IPS-NIHi7 (cell line): ENCODE measurements at regions not wholly inside any gene's neighbourhood (a gene's known extent, or its start where the extent isn't known, plus 50 kb on each side); places are given as distances from the start of the nearest gene placed in this dataset.
"Not testable (repeated sequence)": the region's sequence is repeated elsewhere in the genome, so short reads cannot be mapped to it uniquely, and the experiment has no call there.

Experiments used
- DNase-seq: peaks from one replicate; pipeline ENCODE4 v3.0.0; 2012; ENCODE audit warnings: mixed read lengths; ENCODE audit errors: extremely low spot score

DNA sequence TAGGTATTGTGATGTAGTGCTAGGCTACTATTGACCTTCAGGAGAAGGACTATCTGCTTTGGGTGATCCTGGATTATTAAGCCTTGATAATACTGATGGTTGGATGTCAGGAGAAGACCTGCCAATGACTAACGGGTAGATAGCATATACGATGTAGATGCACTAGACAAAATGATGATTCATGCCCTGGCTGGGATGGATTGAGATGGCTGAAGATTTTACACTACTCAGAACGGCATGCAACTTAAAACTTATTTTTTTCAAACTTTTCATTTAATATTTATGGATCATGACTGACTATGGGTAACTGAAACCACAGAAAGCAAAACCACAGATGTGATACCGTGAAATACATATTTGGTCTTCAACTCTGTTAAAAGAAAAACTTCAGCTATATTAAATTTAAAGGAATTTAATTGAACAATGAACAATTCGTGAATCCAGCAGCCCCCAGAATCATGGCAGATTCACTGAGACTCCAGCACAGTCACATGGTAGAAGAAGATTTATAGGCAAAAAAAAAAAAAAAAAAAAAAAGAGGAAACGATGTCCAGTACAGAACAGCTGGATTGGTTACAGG lies 124.6 kb upstream of the CDK13 start:
- DNase-seq, result no peak

DNA sequence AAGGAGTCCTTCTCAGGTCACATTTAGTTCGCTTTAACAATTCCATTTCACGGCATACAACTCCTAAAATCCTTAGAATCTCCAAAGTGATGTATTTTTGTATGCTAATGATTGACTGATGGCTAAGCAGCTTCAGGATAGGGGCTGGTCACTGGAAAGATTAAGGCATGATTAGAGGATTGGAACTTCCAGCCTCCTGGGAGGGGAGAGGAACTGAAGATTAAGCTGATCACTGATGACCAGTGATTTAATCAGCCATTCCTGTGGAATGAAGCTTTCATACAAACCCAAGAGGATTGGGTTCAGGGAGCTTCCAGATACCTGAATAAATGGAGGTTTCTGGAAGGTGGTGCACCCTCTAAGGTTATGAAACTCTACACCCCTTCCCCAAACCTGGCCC lies 123.9 kb upstream of the CDK13 start:
- DNase-seq, result no peak

DNA sequence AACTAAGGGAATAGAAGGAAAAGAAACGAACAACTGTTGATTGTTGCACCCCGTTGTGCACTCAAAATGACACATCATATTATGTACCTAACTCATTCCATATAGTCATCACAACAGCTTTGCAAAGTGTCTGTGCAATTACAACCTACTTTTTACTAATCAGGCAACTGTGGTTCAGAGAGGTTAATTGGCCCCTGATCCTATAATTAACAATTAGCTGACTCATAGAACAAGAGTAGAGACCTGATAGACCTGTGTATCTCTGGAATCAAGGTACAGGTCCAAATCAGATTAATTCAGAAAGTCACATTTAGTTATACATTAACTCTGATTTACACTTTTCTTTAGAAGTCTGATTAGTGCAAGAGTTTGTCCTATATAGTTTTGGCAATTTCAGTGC lies 122.5 kb upstream of the CDK13 start:
- DNase-seq, result no peak

DNA sequence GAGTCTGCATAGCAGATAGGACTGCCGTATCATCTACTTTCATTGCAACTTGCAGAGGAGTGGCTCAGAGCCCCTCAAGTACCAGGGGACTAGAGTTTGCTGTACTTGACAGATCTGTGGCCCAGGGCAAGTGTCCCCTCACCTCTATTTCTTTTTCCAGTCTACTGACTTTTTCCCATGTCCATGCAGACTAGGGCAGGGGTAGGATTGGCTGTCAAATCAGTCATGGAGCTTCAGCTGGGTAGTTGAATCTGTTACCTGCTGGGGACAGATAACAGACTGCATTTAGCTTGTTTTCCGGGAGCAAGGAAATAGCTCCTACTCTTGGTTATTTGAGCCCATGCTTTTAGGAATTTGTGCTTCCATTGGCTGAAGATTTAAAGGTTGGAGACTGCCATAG lies 121.0 kb upstream of the CDK13 start:
- DNase-seq, result no peak

DNA sequence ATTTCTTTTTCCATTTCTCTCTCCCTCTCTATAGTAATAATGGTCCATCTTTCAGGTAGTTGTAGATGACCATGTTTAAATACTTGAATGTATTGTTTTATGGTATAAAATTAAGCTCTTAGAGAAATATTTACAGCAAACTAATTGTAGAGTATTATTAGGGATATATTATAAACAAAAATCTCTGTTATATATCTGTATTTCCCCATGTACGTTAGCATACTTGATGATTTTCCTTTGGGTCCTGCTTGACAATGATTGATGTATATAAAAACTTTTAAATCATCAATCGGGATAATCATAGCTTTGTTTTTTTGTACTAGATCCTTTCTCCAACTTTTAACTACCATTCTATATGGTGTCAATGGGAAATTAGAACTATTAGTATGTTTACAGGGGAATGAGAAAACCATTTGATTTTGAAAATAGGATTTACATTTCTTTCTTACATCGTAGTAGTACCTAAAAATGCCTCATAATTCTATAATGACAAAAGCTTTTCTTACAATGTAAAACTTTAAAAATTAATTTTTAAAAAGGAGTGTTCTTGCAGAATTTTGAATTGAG lies 117.5 kb upstream of the CDK13 start:
- no peak for DNase-seq

DNA sequence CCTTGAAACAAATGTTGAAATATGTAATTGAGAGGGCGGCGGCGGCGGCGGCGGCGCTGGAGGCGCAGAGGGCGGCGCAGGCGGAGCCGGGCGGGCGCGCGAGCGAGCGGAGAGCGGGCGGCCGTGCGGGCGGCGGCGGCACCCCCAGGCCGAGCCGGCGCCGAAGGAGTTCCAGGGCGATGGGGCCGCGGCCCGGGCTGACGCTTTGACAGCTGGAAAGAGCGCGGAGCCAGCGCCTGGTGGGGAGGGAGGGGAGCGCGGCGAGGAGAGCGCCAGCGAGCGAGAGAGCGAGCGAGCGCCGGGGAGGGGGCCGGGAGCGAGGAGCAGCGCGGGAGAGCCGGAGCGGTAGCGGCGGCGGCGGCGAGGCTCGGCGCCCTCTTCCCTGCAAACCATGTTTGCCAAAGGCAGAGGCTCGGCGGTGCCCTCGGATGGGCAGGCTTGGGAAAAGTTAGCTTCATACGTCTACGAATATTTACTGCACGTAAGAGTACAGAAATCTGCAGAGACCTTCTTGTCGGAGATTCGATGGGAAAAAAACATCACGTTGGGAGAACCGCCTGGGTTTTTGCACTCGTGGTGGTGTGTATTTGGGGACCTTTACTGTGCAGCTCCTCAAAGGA lies 116.8 kb upstream of the CDK13 start:
- peak; percentile 68 for DNase-seq

DNA sequence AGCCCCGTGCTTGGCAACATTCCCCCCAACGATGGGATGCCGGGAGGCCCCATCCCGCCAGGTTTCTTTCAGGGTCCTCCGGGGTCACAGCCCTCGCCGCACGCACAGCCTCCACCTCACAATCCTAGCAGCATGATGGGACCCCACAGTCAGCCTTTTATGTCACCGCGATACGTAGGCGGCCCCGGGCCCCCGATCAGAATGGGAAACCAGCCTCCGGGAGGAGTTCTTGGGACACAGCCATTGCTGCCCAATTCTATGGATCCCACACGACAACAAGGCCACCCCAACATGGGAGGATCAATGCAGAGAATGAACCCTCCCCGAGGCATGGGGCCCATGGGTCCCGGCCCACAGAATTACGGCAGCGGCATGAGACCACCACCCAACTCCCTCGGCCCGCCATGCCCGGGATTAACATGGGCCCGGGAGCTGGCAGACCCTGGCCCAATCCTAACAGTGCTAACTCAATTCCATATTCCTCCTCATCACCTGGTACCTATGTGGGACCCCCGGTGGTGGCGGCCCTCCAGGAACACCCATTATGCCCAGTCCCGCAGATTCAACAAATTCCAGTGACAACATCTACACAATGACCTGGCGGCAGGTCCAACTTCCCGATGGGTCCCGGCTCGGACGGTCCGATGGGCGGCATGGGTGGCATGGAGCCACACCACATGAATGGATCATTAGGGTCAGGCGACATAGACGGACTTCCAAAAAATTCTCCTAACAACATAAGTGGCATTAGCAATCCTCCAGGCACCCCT lies 116.0 kb upstream of the CDK13 start:
- not testable (repeated sequence) for DNase-seq

DNA sequence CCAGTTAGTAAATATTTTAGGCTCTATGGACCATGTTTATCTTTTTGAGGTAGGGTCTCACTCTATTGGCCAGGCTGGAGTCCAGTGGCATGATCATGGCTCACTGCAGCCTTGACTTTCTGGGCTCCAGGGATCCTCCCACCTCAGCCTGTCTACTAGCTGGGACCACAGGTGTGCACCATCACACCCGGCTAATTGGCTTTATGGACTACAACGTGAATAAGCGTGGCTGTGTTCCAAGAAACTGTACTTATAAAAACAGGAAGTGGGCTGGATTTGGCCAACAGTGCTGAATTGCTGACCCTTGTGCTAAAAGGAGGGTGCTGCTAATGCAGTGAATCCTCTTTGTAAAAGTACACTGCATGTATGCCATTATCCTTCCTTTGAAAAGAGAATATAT lies 111.7 kb upstream of the CDK13 start:
- DNase-seq, result no peak

DNA sequence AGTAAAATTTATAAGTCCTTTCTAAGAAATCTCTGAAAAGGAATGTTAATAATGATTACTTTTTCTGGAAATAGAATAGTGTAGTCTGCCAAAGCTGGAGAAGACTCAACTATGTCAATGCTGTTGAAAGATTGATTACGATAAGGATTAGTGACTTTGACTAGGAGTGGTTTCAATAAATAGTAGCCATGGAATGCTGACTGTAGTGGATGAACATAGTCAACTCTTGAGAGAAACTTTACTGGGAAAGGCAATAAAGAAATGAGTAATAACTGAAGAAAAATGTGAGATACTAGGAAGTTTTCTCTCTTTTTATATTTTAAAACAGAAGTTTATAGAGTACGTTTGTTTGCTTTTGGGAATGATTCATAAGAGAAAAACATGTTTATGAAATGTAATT lies 105.0 kb upstream of the CDK13 start:
- no peak for DNase-seq

DNA sequence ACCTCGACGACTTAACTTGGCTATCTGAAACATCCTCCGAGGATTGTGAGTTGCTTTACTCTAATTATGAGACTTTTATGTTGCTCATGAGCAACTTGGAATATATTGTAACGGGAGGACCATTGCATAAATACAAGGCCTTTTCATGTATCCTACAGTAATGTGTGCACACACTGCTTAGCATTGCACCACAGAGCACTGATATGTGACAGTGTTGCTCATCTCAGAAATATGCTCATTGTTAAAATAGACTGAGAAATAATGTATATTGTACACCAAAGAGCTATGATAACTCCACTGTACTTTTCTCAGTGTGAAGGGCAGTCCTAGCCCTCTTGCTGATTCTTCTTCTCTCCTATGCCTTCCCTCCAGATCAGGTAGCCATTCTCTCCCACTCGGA lies 102.8 kb upstream of the CDK13 start:
- no peak for DNase-seq

DNA sequence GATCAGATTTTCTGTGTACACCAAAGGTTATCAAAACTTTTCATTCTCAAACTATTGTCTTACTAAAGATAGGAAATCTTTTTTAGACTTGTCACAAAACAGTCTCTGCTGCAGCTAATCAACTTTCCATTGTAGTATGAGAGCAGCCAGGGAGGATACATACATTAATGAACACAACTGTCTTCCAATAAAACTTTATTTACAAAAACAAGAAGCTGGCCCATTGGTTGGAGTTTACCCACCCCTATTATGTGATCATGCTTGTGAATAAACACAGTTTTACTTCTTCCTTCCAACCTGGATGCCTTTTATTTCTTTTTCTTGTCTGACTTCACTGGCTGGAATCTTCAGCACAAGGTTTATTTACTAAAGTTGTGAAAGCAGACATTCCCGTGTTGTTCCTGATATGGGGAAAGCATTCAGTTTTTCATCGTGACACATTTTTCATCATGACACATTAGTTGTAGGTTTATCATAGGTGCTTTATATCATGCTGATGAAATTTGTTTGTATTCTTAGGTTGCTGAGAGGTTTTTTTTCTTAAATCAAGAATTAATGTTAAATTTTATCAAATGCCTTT lies 98.5 kb upstream of the CDK13 start:
- DNase-seq, result no peak

DNA sequence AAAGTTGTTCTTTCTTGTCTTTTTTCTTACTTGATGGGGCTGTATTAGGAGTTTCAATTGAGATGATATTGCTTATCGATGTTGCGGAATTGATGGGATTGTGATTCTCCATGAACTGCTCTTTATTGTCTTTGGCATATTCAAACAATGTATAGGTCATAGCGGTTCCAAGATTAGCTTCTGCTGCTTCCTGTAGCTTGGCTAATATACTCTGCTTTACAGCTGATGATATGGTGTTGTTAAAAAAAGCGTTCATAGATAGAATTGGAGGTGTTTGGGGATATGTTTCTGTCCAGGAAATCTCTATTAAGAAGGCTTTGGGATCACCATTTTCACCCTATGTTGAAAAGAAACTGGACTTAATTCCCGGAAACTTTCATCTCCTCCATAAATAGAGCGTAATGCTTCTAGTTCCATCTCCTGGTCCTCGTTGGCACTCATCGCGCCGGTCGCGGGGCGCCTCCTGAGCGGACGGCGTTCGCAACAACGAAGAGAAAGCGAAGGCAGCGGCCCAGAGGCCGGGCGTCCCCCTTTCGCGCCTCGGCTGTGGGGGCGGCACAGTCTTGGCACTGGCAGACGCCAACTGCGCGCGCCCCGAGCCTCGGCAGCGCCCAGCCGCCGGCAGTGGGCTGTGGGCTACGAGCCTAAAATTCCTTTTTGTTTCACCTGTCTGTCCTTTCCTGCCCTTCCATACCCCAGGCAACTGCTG lies 95.3 kb upstream of the CDK13 start:
- not testable (repeated sequence) for DNase-seq

DNA sequence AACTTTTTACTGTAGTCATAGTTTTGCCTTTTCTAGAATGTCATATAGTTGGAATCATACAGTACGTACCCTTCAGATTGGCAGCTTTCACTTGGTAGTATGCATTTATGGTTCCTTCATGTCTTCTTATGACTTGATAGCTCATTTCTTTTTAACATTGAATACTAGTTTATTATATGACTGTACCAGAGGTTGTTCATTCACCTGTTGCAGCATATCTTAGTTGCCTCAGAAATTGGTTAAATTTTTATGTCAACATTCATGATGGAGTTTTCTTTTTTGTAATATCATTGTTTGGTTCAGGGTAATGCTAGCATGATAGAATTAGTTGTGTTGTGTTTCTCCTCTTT lies 94.8 kb upstream of the CDK13 start:
- DNase-seq, result no peak

DNA sequence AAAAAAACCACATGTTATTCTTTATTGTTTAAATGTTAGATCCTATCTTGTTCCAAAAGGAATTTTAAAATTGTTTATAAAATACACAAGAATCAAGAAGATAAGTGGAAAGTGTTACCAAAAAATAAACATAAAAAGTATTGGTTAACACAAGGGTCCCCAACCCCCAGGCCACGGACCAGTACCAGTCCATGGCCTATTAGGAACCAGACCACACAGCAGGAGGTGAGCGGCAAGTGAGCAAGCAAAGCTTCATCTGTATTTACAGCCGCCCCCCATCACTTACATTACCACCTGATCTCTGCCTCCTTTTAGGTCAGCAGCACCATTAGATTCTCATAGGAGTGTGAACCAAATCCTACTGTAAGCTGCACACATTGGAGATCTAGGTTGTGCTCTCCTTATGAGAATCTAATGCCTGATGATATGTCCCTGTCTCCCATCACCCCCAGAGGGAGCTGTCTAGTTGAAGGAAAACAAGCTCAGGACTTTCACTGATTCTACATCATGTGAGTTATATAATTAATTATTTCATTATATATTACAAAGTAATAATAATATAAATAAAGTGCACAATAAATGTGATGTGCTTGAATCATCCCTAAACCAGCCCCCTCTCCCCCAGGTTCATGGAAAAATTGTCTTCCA lies 86.3 kb upstream of the CDK13 start:
- DNase-seq, result not testable (repeated sequence)

DNA sequence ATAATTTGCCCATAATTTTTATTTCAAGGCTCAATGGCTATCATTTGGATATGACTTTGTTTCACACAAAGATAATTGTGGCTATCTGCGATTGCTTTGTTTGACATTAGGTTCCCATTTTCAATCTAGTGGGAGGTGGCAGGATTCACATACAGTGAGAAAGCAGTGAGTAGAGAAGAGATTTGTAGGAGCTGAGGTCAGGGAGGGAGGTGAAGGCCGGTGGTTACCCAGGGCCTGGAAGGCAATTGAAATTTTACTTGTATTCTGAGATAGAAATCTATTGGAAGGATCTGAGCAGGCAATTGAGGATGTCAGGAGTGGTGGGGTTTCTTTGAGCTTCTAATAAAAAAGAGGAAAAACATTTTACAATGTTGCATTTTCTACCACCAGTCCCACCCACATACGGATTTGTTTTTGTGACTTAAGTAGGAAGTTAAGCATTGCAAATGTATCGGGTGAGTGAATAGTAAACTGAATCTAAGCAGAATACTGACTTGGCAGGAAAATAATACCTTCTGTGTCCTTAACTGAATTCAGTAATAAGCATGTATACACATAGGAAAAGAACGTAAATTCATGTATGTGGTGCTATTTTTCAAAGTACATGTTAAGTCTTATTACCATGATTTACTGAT lies 80.1 kb upstream of the CDK13 start:
- DNase-seq, result not testable (repeated sequence)

DNA sequence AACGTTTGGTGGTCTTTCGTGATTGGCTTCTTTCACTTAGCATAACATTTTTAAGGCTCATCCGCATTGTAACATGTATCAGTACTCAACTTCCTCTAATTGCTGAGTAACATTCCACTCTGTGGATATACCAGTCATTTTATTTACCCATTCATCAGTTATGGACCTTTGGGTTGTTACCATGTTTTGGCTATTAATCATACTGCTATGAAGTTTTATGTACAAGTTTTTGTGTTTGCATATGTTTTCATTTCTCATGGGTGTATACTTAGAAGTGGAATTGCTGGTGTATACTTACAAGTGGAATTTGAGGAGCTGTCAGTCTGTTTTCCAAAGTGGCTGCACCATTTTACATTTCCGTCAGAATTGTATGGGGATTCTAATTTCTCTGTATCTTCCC lies 78.4 kb upstream of the CDK13 start:
- not testable (repeated sequence) for DNase-seq

DNA sequence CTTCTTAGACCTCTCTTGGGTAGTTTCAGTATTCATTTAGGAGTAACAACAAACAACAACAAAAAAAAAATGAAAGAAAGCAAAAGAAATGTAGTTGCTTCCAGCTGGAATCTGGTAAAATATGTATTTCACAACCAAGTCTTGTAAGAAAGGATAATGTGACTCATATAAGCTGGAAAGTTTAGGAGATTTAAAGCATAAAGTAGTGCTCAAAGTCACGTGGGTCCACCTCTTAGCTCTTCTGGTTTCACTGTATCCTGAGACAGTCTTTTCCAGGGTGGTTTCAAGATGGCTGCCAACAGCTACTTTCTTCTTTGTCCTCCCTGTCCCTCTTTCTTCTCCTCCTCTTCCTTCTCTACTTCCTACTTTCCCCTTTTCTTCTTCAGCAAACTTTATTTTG lies 69.5 kb upstream of the CDK13 start:
- DNase-seq, result no peak

DNA sequence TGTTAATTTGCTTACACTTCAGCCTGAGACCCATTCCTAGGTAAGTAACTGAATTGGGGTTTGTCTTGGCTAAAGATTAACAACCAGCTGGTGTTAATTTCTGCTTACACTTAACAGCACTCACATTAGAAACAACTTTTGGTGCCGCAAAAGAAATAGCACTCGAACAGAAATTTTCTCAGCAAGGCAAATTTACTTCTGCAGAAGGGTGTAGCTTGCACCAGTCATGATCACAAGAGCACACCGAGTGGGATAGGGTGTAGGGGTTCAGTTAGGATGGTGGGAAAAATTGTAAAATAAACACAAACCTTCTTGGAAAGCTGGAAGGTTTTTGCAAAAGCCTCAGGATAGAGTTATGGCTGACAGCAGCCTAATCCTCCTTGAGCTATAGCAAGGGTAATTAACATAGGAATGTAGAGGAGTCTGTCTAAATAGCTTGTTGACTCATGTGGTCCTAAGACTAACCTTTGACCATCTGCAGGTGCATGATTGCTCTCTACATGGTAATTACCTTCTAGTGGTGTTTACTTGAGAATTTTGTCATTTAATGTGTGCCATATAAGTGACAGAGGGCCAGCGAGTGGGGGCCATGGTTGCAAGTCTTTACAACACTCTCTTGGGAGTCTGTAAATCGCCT lies 67.8 kb upstream of the CDK13 start:
- no peak for DNase-seq

DNA sequence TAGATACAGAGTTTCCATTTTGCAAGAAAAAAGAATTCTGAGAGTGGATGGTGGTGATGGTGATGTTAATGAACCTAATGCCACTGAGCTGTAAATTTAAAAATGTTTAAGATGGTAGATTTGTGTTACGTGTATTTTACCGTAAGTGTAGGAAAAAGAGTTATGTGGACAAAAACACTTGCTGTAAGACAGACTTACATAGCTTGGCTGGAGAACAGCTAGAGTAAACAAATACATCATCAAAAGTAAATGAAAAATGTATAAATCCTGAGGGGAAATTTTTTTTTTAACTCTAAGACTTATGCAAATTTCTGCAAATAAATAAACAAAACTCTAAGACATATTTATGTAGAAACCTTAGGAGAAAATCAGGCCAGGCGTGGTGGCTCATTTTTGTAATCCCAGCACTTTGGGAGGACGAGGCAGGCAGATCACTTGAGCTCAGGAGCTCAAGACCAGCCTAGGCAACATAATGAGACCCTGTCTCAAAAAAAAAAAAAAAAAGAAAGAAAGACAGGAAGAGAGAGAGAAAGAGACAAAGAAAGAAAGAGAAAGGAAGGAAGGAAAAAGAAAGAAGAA lies 66.2 kb upstream of the CDK13 start:
- no peak for DNase-seq

DNA sequence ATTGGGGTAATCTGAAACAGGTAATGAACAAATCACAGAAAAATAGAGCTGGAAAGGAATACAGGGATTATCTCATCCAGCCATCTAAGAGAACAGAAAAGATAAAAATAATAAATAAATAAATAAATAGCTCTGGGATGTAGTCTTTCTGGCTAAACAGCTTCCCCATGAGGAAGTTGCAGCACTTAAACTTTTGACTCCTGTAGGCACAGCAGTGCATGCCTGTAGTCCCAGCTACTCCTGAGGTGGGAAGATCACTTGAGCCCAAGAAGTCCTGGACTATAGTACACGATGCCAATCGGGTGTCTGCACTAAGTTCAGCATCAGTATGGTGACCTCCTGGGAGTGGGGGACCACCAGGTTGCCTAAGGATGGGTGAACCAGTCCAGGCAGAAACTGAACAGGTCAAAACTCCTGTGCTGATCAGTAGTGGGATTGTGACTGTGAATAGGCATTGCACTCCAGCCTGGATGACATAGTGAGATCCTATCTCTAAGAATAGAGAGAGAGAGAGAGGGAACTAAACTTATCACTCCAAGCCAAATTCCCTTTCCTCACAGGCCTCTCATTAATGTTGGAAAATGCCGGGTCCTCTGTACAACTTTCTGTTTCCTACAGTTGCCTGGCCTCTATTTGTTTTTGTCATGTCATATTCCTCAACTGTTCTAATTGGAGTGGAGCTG lies 61.7 kb upstream of the CDK13 start:
- DNase-seq, result no peak
